Hepatocyte (in vitro differentiated cells): ENCODE measurements at regions not wholly inside any gene's neighbourhood (a gene's known extent, or its start where the extent isn't known, plus 50 kb on each side); places are given as distances from the start of the nearest gene placed in this dataset.
"Not testable (repeated sequence)": the region's sequence is repeated elsewhere in the genome, so short reads cannot be mapped to it uniquely, and the experiment has no call there.

Experiments
- CTCF ChIP-seq: fragments of 200-600 bp; sonication (generic); IDR thresholded peaks from 2 replicates; pipeline ENCODE4 v1.5.1; 2016; ENCODE audit warnings: antibody characterized with exemption, mild to moderate bottlenecking; ENCODE audit not compliant: poor library complexity
- EZH2 ChIP-seq: fragments of 200-600 bp; sonication (generic); IDR thresholded peaks from 2 replicates; pipeline ENCODE4 v1.6.1; 2016; ENCODE audit warnings: antibody characterized with exemption, mild to moderate bottlenecking, borderline replicate concordance
- EZH2phosphoT487 ChIP-seq: fragments of 200-600 bp; sonication (generic); IDR thresholded peaks from one replicate; pipeline ENCODE4 v1.6.1; 2018; ENCODE audit warnings: antibody characterized with exemption, mild to moderate bottlenecking, low read depth, moderate library complexity; ENCODE audit not compliant: unreplicated experiment, severe bottlenecking

GRCh38 chr6:57876659-57877058, 559.2 kb downstream of the PRIM2 start:
- TF ChIP-seq CTCF, EZH2phosphoT487, EZH2: not testable (repeated sequence)
